ENCODE measurements at regions not wholly inside any gene's neighbourhood (a gene's known extent, or its start where the extent isn't known, plus 50 kb on each side); places are given as distances from the start of the nearest gene placed in this dataset.

DNA sequence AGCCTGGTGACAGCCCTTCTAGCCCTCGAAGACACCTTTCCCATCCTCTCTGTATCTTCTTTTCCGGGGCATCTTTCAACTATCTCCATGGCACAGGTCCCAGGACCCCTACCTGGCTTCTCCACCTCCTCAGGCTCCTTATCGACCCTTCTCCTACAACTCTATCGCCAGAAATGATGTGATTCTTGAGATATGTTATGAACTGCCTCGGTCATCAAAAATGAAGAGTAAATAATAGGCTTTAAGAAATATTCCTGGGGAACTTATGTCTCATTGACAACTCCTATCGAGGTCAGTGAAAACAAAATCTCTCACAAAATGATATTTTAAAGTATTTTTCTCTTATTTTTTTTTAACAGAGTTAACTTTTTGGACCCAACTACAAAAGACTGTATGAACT is 405.5 kb upstream of the SHH start:
- intact Hi-C loops (cut with micrococcal nuclease; ENCODE audit: unreplicated experiment) (no loop called here), in situ Hi-C loops (cut with HindIII; ENCODE audit: extremely low pct_ligation_motif_present, low pct_unique_long_range_greater_than_20kb) (no loop called here)
- CTCF ChIA-PET (ENCODE audit: low intra/inter-chr PET ratio, low total read pairs), result no interaction called here
- no peaks in the 10 kb centered on the region for H3K36me3 ChIP-seq (replicated peaks in 1 of 2; ENCODE audit: control insufficient read depth in 1 of 2, insufficient read depth in 2 of 2, low read length in 2 of 2)
- TF ChIP-seq, protein P1, sequence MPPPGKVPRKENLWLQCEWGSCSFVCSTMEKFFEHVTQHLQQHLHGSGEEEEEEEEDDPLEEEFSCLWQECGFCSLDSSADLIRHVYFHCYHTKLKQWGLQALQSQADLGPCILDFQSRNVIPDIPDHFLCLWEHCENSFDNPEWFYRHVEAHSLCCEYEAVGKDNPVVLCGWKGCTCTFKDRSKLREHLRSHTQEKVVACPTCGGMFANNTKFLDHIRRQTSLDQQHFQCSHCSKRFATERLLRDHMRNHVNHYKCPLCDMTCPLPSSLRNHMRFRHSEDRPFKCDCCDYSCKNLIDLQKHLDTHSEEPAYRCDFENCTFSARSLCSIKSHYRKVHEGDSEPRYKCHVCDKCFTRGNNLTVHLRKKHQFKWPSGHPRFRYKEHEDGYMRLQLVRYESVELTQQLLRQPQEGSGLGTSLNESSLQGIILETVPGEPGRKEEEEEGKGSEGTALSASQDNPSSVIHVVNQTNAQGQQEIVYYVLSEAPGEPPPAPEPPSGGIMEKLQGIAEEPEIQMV (CRISPR knock-in tag; IDR thresholded peaks at IDR 0.05; ENCODE audit: low read depth), result no peak
- peak in 1 of 2 experiments; percentile 69; a peak in 2 of 4 replicates for TF ChIP-seq MAFK (conservative IDR thresholded peaks at IDR 0.05 in 1 of 2, IDR thresholded peaks at IDR 0.05 in 1 of 2; ENCODE audit: low read length in 2 of 2)
- TF ChIP-seq MAFF (IDR thresholded peaks at IDR 0.05; ENCODE audit: low read depth, low read length), result peak; percentile 56; the same call in 1 of the 2 replicates
- H3K27me3 ChIP-seq (ENCODE audit: control insufficient read depth in 1 of 2, insufficient read depth in 2 of 2, low read length in 2 of 2), result peaks cover 9 to 75% of the 10 kb centered on the region in 2 experiments
- no peak overlapping the region for H3K4me3 ChIP-seq (replicated peaks in 1 of 3; ENCODE audit: insufficient read depth in 1 of 3, low read depth in 2 of 3, low read length in 3 of 3)
- no peak overlapping the region for H3K4me2 ChIP-seq (ENCODE audit: low read depth, low read length)
- DNase-seq (ENCODE audit: low spot score) (no peak), ATAC-seq (no peak), FAIRE-seq (no peak)
- no peak overlapping the region for H2AFZ ChIP-seq (ENCODE audit: low read length)
- 4% methylated on average over 6 of the region's 6 CpGs for WGBS (ENCODE audit: low lambda C conversion rate)
- POLR2A ChIA-PET, result no interaction called here
- no peak overlapping the region for H3K9ac ChIP-seq (ENCODE audit: insufficient read depth, low read depth, low read length)
- H3K4me1 ChIP-seq (ENCODE audit: insufficient read depth, low read length), result peaks cover 13% of the 10 kb centered on the region
- H3K79me2 ChIP-seq (ENCODE audit: insufficient read depth, low read length), result no peaks in the 10 kb centered on the region
- H4K20me1 ChIP-seq (ENCODE audit: insufficient read depth, low read length), result no peaks in the 10 kb centered on the region
- BruUV-seq (replicated peaks), result no TSS peak
- H3K9me3 ChIP-seq (ENCODE audit: low read length), result no peaks in the 10 kb centered on the region
- no peak overlapping the region for H3K27ac ChIP-seq (ENCODE audit: extremely low read length, insufficient read depth, low read length)

- Histone ChIP-seq H3K36me3 (replicated peaks in 1 of 2; ENCODE audit: control insufficient read depth in 1 of 2, insufficient read depth in 2 of 2, low read length in 2 of 2) (no peaks in the 10 kb centered on the region), H3K9ac (ENCODE audit: insufficient read depth, low read depth, low read length) (no peak overlapping the region), H3K27me3 (ENCODE audit: control insufficient read depth in 1 of 2, insufficient read depth in 2 of 2, low read length in 2 of 2) (peaks cover 0 to 56% of the 10 kb centered on the region in 2 experiments; a peak in 4 of 5 replicates), H3K79me2 (ENCODE audit: insufficient read depth, low read length) (no peaks in the 10 kb centered on the region), H3K4me3 (replicated peaks in 1 of 3; ENCODE audit: insufficient read depth in 1 of 3, low read depth in 2 of 3, low read length in 3 of 3) (no peak overlapping the region), H4K20me1 (ENCODE audit: insufficient read depth, low read length) (no peaks in the 10 kb centered on the region), H3K4me1 (ENCODE audit: insufficient read depth, low read length) (no peaks in the 10 kb centered on the region), H3K9me3 (ENCODE audit: low read length) (no peaks in the 10 kb centered on the region), H3K4me2 (ENCODE audit: low read depth, low read length) (no peak overlapping the region), H2AFZ (ENCODE audit: low read length) (no peak overlapping the region), H3K27ac (ENCODE audit: extremely low read length, insufficient read depth, low read length) (no peak overlapping the region)
- no peak for FAIRE-seq
- in situ Hi-C loops (cut with HindIII; ENCODE audit: extremely low pct_ligation_motif_present, low pct_unique_long_range_greater_than_20kb), result no loop called here
- POLR2A ChIA-PET, result no interaction called here
- CTCF ChIA-PET (ENCODE audit: low intra/inter-chr PET ratio, low total read pairs), result no interaction called here
- DNase-seq (ENCODE audit: low spot score), result no peak
- BruUV-seq (replicated peaks), result no TSS peak
- intact Hi-C loops (cut with micrococcal nuclease; ENCODE audit: unreplicated experiment), result no loop called here
- ATAC-seq, result no peak
- 18% methylated on average over 6 of the region's 7 CpGs for WGBS (ENCODE audit: low lambda C conversion rate)
- no peak for TF ChIP-seq FOXP4 (CRISPR knock-in tag; IDR thresholded peaks at IDR 0.05)
- TF ChIP-seq ZBTB39 (CRISPR knock-in tag; IDR thresholded peaks at IDR 0.05), result no peak
- TF ChIP-seq ERF (CRISPR knock-in tag; IDR thresholded peaks at IDR 0.05), result no peak
- no peak for TF ChIP-seq HNRNPLL (IDR thresholded peaks at IDR 0.05; ENCODE audit: low read depth, low read length, poor library complexity, severe bottlenecking)
- TF ChIP-seq SSRP1 (CRISPR knock-in tag; IDR thresholded peaks at IDR 0.05), result no peak
- no peak for TF ChIP-seq ZNF230 (CRISPR knock-in tag; IDR thresholded peaks at IDR 0.05)
- TF ChIP-seq NR2C2 (CRISPR knock-in tag; IDR thresholded peaks at IDR 0.05; ENCODE audit: borderline replicate concordance), result no peak
- TF ChIP-seq, protein P2, sequence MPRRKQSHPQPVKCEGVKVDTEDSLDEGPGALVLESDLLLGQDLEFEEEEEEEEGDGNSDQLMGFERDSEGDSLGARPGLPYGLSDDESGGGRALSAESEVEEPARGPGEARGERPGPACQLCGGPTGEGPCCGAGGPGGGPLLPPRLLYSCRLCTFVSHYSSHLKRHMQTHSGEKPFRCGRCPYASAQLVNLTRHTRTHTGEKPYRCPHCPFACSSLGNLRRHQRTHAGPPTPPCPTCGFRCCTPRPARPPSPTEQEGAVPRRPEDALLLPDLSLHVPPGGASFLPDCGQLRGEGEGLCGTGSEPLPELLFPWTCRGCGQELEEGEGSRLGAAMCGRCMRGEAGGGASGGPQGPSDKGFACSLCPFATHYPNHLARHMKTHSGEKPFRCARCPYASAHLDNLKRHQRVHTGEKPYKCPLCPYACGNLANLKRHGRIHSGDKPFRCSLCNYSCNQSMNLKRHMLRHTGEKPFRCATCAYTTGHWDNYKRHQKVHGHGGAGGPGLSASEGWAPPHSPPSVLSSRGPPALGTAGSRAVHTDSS (CRISPR knock-in tag; conservative IDR thresholded peaks at IDR 0.05), result no peak
- TF ChIP-seq PHF21A (CRISPR knock-in tag; IDR thresholded peaks at IDR 0.05), result no peak
- no peak for TF ChIP-seq RFX3 (CRISPR knock-in tag; IDR thresholded peaks at IDR 0.05)
Measured at GRCh38 chr7:156209087-156209486, 396.8 kb upstream of the SHH start.

All from HepG2 (cell line).